ENCODE measurements at regions not wholly inside any gene's neighbourhood (a gene's known extent, or its start where the extent isn't known, plus 50 kb on each side); places are given as distances from the start of the nearest gene placed in this dataset.
A peak's percentile ranks its signal among the peaks of the same experiment; 100 is the strongest.

GRCh38 chr10:61837755-61838171 is 63.7 kb upstream of the ARID5B start:
- ChIA-PET CTCF (interaction anchor here (0.6 to 2.8 kb wide), 13 partner anchors 10 to 410 kb away, joined by 3 to 17 read pairs (median 7); no protein-coding TSS in a partner anchor), POLR2A (interaction anchor here (0.7 to 2.0 kb wide), 10 partner anchors 12 to 1295 kb away, joined by 3 to 17 read pairs (median 4); partner anchors contain the start of genes ARID5B, NRBF2 and RTKN2)
- TF ChIP-seq, protein P1, sequence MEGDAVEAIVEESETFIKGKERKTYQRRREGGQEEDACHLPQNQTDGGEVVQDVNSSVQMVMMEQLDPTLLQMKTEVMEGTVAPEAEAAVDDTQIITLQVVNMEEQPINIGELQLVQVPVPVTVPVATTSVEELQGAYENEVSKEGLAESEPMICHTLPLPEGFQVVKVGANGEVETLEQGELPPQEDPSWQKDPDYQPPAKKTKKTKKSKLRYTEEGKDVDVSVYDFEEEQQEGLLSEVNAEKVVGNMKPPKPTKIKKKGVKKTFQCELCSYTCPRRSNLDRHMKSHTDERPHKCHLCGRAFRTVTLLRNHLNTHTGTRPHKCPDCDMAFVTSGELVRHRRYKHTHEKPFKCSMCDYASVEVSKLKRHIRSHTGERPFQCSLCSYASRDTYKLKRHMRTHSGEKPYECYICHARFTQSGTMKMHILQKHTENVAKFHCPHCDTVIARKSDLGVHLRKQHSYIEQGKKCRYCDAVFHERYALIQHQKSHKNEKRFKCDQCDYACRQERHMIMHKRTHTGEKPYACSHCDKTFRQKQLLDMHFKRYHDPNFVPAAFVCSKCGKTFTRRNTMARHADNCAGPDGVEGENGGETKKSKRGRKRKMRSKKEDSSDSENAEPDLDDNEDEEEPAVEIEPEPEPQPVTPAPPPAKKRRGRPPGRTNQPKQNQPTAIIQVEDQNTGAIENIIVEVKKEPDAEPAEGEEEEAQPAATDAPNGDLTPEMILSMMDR (IDR thresholded peaks at IDR 0.05; ENCODE audit: insufficient read depth in 1 of 2, low read depth in 1 of 2, low read length in 1 of 2, severe bottlenecking in 1 of 2, unreplicated experiment in 1 of 2): no peak
- H3K27me3 ChIP-seq (replicated peaks; ENCODE audit: control insufficient read depth, insufficient read depth, low read length): no peaks in the 10 kb centered on the region
- H3K4me1 Mint-ChIP-seq (ENCODE audit: low read depth, unreplicated experiment): peaks cover 74% of the 10 kb centered on the region
- 0 out of 2 replicates have a peak, but pooled peaks cover 3% of the 10 kb centered on the region for H3K36me3 ChIP-seq (ENCODE audit: control insufficient read depth, insufficient read depth, low read length)
- H3K4me3 ChIP-seq (ENCODE audit: low read depth, low read length): peak overlapping the region; percentile 6; the same call in 1 of the 2 replicates
- H3K4me3 Mint-ChIP-seq (ENCODE audit: unreplicated experiment): peak overlapping the region; percentile 58
- DNase-seq: peak; percentile 83 to 91
- no TSS peak for BruUV-seq (replicated peaks)
- H3K4me1 ChIP-seq: peaks cover 88% of the 10 kb centered on the region
- H3K27me3 Mint-ChIP-seq (ENCODE audit: insufficient read depth, unreplicated experiment): no peaks in the 10 kb centered on the region
- peaks cover 17% of the 10 kb centered on the region for H3K9me3 Mint-ChIP-seq (ENCODE audit: unreplicated experiment)
- intact Hi-C loops (cut with micrococcal nuclease; ENCODE audit: unreplicated experiment): loop anchor here (1.0 to 10.0 kb wide), 13 partner anchors 13 to 980 kb away; partner anchors contain the start of gene EGR2
- H3K27ac Mint-ChIP-seq (ENCODE audit: unreplicated experiment): peak overlapping the region; percentile 94
- H3K36me3 Mint-ChIP-seq (ENCODE audit: insufficient read depth, unreplicated experiment): peaks cover 30% of the 10 kb centered on the region
- peaks cover 4% of the 10 kb centered on the region; the same call in 1 of the 2 replicates for H3K9me3 ChIP-seq

DNA sequence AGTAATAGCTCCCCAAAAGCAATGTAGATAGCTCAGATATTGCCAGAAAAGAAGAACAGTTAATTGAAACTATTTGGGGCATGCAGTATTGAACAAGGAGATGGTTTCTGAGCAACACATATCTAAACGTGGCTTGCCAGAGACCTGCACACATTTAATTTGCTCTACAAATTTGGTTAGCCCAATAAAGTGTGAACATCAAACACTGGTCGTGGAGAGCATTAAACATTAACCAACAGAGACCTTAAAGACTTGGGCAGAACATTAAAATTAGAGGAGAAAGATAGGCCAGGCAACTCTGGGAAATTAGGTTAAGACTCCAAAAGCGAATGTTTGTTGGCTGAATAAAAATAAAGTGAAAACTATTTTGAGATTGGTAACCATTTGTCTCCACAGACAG is 61.6 kb upstream of the ARID5B start:
- H3K9me3 ChIP-seq: no peaks in the 10 kb centered on the region
- Mint-ChIP-seq H3K4me1 (ENCODE audit: low read depth, unreplicated experiment) (peaks cover 71% of the 10 kb centered on the region), H3K4me3 (ENCODE audit: unreplicated experiment) (peak overlapping the region; percentile 40), H3K36me3 (ENCODE audit: insufficient read depth, unreplicated experiment) (peaks cover 18% of the 10 kb centered on the region), H3K27ac (ENCODE audit: unreplicated experiment) (peak overlapping the region; percentile 94), H3K27me3 (ENCODE audit: insufficient read depth, unreplicated experiment) (no peaks in the 10 kb centered on the region), H3K9me3 (ENCODE audit: unreplicated experiment) (no peaks in the 10 kb centered on the region)
- 0 out of 2 replicates have a peak, but pooled peaks cover 3% of the 10 kb centered on the region for H3K36me3 ChIP-seq (ENCODE audit: control insufficient read depth, insufficient read depth, low read length)
- DNase-seq: no peak
- no peaks in the 10 kb centered on the region for H3K27me3 ChIP-seq (replicated peaks; ENCODE audit: control insufficient read depth, insufficient read depth, low read length)
- intact Hi-C loops (cut with micrococcal nuclease; ENCODE audit: unreplicated experiment): loop anchor here (5.0 to 10.0 kb wide), 5 partner anchors 213 to 977 kb away; partner anchors contain the start of gene EGR2
- TF ChIP-seq, protein P1 (IDR thresholded peaks at IDR 0.05; ENCODE audit: insufficient read depth in 1 of 2, low read depth in 1 of 2, low read length in 1 of 2, severe bottlenecking in 1 of 2, unreplicated experiment in 1 of 2): no peak
- CTCF ChIA-PET: interaction anchor here (1.0 kb wide), 1 partner anchor 89 kb away, joined by 3 read pairs; no protein-coding TSS in a partner anchor
- H3K4me1 ChIP-seq: peaks cover 88% of the 10 kb centered on the region
- POLR2A ChIA-PET: no interaction called here
- no peak overlapping the region for H3K4me3 ChIP-seq (ENCODE audit: low read depth, low read length)
- TSS peak; percentile 14 for BruUV-seq (replicated peaks)

GRCh38 chr10:61840403-61840802 is 61.1 kb upstream of the ARID5B start:
- H3K36me3 ChIP-seq (ENCODE audit: control insufficient read depth, insufficient read depth, low read length): 0 out of 2 replicates have a peak, but pooled peaks cover 3% of the 10 kb centered on the region
- POLR2A ChIA-PET: no interaction called here
- Mint-ChIP-seq H3K36me3 (ENCODE audit: insufficient read depth, unreplicated experiment) (peaks cover 13% of the 10 kb centered on the region), H3K27me3 (ENCODE audit: insufficient read depth, unreplicated experiment) (no peaks in the 10 kb centered on the region), H3K27ac (ENCODE audit: unreplicated experiment) (peak overlapping the region; percentile 94), H3K4me3 (ENCODE audit: unreplicated experiment) (peak overlapping the region; percentile 40), H3K4me1 (ENCODE audit: low read depth, unreplicated experiment) (peaks cover 66% of the 10 kb centered on the region), H3K9me3 (ENCODE audit: unreplicated experiment) (no peaks in the 10 kb centered on the region)
- no peak for DNase-seq
- no peaks in the 10 kb centered on the region for H3K9me3 ChIP-seq
- BruUV-seq (replicated peaks): TSS peak; percentile 25
- no peaks in the 10 kb centered on the region for H3K27me3 ChIP-seq (replicated peaks; ENCODE audit: control insufficient read depth, insufficient read depth, low read length)
- TF ChIP-seq, protein P1 (IDR thresholded peaks at IDR 0.05; ENCODE audit: insufficient read depth in 1 of 2, low read depth in 1 of 2, low read length in 1 of 2, severe bottlenecking in 1 of 2, unreplicated experiment in 1 of 2): no peak
- intact Hi-C loops (cut with micrococcal nuclease; ENCODE audit: unreplicated experiment): no loop called here
- peaks cover 88% of the 10 kb centered on the region for H3K4me1 ChIP-seq
- CTCF ChIA-PET: interaction anchor here (1.0 kb wide), 1 partner anchor 90 kb away, joined by 3 read pairs; no protein-coding TSS in a partner anchor
- no peak overlapping the region for H3K4me3 ChIP-seq (ENCODE audit: low read depth, low read length)
